DND-41 (cell line): ENCODE measurements at regions not wholly inside any gene's neighbourhood (a gene's known extent, or its start where the extent isn't known, plus 50 kb on each side); places are given as distances from the start of the nearest gene placed in this dataset.

ENCODE experiments used
- ATAC-seq: fragments of 200-7000 bp; cut with Tn5 transposase; 3 replicates; pipeline ENCODE4 v1.9.1; 2021; ENCODE audit warnings: low read depth; ENCODE audit not compliant: insufficient read depth
- DNase-seq: peaks from one replicate; pipeline ENCODE4 v3.0.0-alpha.2; 2020
- H2AFZ ChIP-seq: 2 replicates; pipeline ENCODE4 v1.6.0; 2012; ENCODE audit warnings: low read depth, low read length
- H3K27ac ChIP-seq: 2 replicates; pipeline ENCODE4 v1.5.1; 2012; ENCODE audit warnings: low read length, inconsistent platforms
- H3K27me3 ChIP-seq: fragments of 200-600 bp; sonication (generic); 2 replicates; pipeline ENCODE4 v1.6.0; 2012; ENCODE audit warnings: low read length, mild to moderate bottlenecking, inconsistent platforms; ENCODE audit not compliant: insufficient read depth, poor library complexity
- H3K36me3 ChIP-seq: 2 replicates; pipeline ENCODE4 v1.5.1; 2012; ENCODE audit warnings: low read length, inconsistent platforms; ENCODE audit not compliant: insufficient read depth
- H3K4me1 ChIP-seq: 2 replicates; pipeline ENCODE4 v1.5.1; 2012; ENCODE audit warnings: mild to moderate bottlenecking, low read length; ENCODE audit not compliant: insufficient read depth
- H3K4me2 ChIP-seq: 2 replicates; pipeline ENCODE4 v1.6.0; 2012; ENCODE audit warnings: mild to moderate bottlenecking, moderate library complexity, low read length, inconsistent platforms; ENCODE audit not compliant: insufficient read depth
- H3K4me3 ChIP-seq, 2 experiments: fragments of 200-600 bp in 1 of 2; shearing (Covaris generic) in 1 of 2; 2 replicates each; pipeline ENCODE4 v1.5.1; 2012 to 2016; ENCODE audit warnings: inconsistent platforms in 2 of 2, low read length in 2 of 2, mild to moderate bottlenecking in 2 of 2, low read depth in 1 of 2, moderate library complexity in 1 of 2
- H3K79me2 ChIP-seq: 2 replicates; pipeline ENCODE4 v1.6.0; 2012; ENCODE audit warnings: low read length, inconsistent platforms; ENCODE audit not compliant: insufficient read depth
- H3K9ac ChIP-seq: 2 replicates; pipeline ENCODE4 v1.6.0; 2012; ENCODE audit warnings: low read depth, mild to moderate bottlenecking, inconsistent platforms, low read length, moderate library complexity
- H3K9me3 ChIP-seq: 2 replicates; pipeline ENCODE4 v1.5.1; 2012; ENCODE audit warnings: low read length, moderate library complexity, mild to moderate bottlenecking, inconsistent platforms; ENCODE audit not compliant: insufficient read depth, severe bottlenecking
- H4K20me1 ChIP-seq: 2 replicates; pipeline ENCODE4 v1.6.0; 2012; ENCODE audit warnings: low read length; ENCODE audit not compliant: insufficient read depth
- CTCF ChIP-seq: IDR thresholded peaks from 2 replicates; pipeline ENCODE4 v1.5.1; 2012; ENCODE audit warnings: borderline replicate concordance, low read length, moderate library complexity, mild to moderate bottlenecking; ENCODE audit not compliant: poor library complexity, severe bottlenecking; ENCODE audit errors: extremely low read depth
- EZH2 ChIP-seq: IDR thresholded peaks from 3 replicates; pipeline ENCODE4 v1.6.1; 2012; ENCODE audit warnings: borderline replicate concordance, low read depth, mild to moderate bottlenecking, moderate library complexity, low read length, inconsistent platforms; ENCODE audit not compliant: severe bottlenecking

GRCh38 chr9:24620741-24621140 lies 75.0 kb upstream of the IZUMO3 start:
- DNase-seq: no peak
- no peak overlapping the region for H3K27ac ChIP-seq
- no peaks in the 10 kb centered on the region for H3K4me1 ChIP-seq
- no peak for ATAC-seq
- no peaks in the 10 kb centered on the region for H3K27me3 ChIP-seq
- no peaks in the 10 kb centered on the region for H3K9me3 ChIP-seq
- H3K79me2 ChIP-seq: no peaks in the 10 kb centered on the region
- no peak overlapping the region for H3K4me3 ChIP-seq
- H3K9ac ChIP-seq: no peak overlapping the region
- no peak for TF ChIP-seq CTCF
- TF ChIP-seq EZH2: no peak
- H2AFZ ChIP-seq: no peak overlapping the region
- no peak overlapping the region for H3K4me2 ChIP-seq
- H4K20me1 ChIP-seq: no peaks in the 10 kb centered on the region
- H3K36me3 ChIP-seq: no peaks in the 10 kb centered on the region

- no peaks in the 10 kb centered on the region for H3K79me2 ChIP-seq
- no peak for TF ChIP-seq CTCF
- no peak for TF ChIP-seq EZH2
- no peak for ATAC-seq
- H4K20me1 ChIP-seq: no peaks in the 10 kb centered on the region
- no peak overlapping the region for H3K4me2 ChIP-seq
- no peaks in the 10 kb centered on the region for H3K27me3 ChIP-seq
- no peak overlapping the region for H2AFZ ChIP-seq
- H3K27ac ChIP-seq: no peak overlapping the region
- no peak overlapping the region for H3K9ac ChIP-seq
- no peak overlapping the region for H3K4me3 ChIP-seq
- H3K4me1 ChIP-seq: no peaks in the 10 kb centered on the region
- no peaks in the 10 kb centered on the region for H3K9me3 ChIP-seq
- no peak for DNase-seq
- H3K36me3 ChIP-seq: no peaks in the 10 kb centered on the region
Measured at GRCh38 chr9:24616863-24617262, 71.2 kb upstream of the IZUMO3 start.

- Histone ChIP-seq H2AFZ (no peak overlapping the region), H4K20me1 (no peaks in the 10 kb centered on the region), H3K4me3 (no peak overlapping the region), H3K9ac (no peak overlapping the region), H3K27ac (no peak overlapping the region), H3K36me3 (no peaks in the 10 kb centered on the region), H3K9me3 (no peaks in the 10 kb centered on the region), H3K27me3 (no peaks in the 10 kb centered on the region), H3K79me2 (no peaks in the 10 kb centered on the region), H3K4me1 (no peaks in the 10 kb centered on the region), H3K4me2 (no peak overlapping the region)
- TF ChIP-seq CTCF: no peak
- TF ChIP-seq EZH2: no peak
- ATAC-seq (no peak), DNase-seq (no peak)
Measured at GRCh38 chr9:24614070-24614469, 68.4 kb upstream of the IZUMO3 start.

- no peaks in the 10 kb centered on the region for H3K9me3 ChIP-seq
- no peak overlapping the region for H2AFZ ChIP-seq
- H4K20me1 ChIP-seq: no peaks in the 10 kb centered on the region
- H3K4me1 ChIP-seq: no peaks in the 10 kb centered on the region
- H3K4me3 ChIP-seq: no peak overlapping the region
- DNase-seq (no peak), ATAC-seq (no peak)
- H3K79me2 ChIP-seq: no peaks in the 10 kb centered on the region
- H3K27me3 ChIP-seq: no peaks in the 10 kb centered on the region
- TF ChIP-seq EZH2: no peak
- TF ChIP-seq CTCF: no peak
- no peaks in the 10 kb centered on the region for H3K36me3 ChIP-seq
- no peak overlapping the region for H3K9ac ChIP-seq
- H3K4me2 ChIP-seq: no peak overlapping the region
- no peak overlapping the region for H3K27ac ChIP-seq
Measured at GRCh38 chr9:24608599-24608998, 62.9 kb upstream of the IZUMO3 start.
